GM23248 (cell line): ENCODE measurements at regions not wholly inside any gene's neighbourhood (a gene's known extent, or its start where the extent isn't known, plus 50 kb on each side); places are given as distances from the start of the nearest gene placed in this dataset.

Experiments used
- DNase-seq: peaks from one replicate; pipeline ENCODE4 v3.0.0-alpha.2; 2015
- H2AFZ ChIP-seq: fragments of 200-600 bp; sonication (generic); 2 replicates; pipeline ENCODE4 v1.6.1; 2016; ENCODE audit warnings: antibody characterized with exemption
- H3F3A ChIP-seq: fragments of 200-600 bp; sonication (generic); 2 replicates; pipeline ENCODE4 v1.6.1; 2016; ENCODE audit warnings: mild to moderate bottlenecking, antibody characterized with exemption, mixed run types; ENCODE audit not compliant: insufficient read depth
- H3K27ac ChIP-seq: fragments of 200-600 bp; sonication (generic); 2 replicates; pipeline ENCODE4 v1.5.1; 2016; ENCODE audit warnings: mild to moderate bottlenecking
- H3K27me3 ChIP-seq: fragments of 200-600 bp; sonication (generic); replicated peaks from 2 replicates; pipeline ENCODE4 v1.6.1; 2016; ENCODE audit warnings: mild to moderate bottlenecking; ENCODE audit not compliant: insufficient read depth
- H3K36me3 ChIP-seq: fragments of 200-600 bp; sonication (generic); 2 replicates; pipeline ENCODE4 v1.6.1; 2016; ENCODE audit warnings: low read depth, mild to moderate bottlenecking
- H3K4me1 ChIP-seq: fragments of 200-600 bp; sonication (generic); 2 replicates; pipeline ENCODE4 v1.6.1; 2016; ENCODE audit warnings: mild to moderate bottlenecking; ENCODE audit not compliant: insufficient read depth
- H3K4me2 ChIP-seq: fragments of 200-600 bp; sonication (generic); one replicate; pipeline ENCODE4 v1.6.1; 2016; ENCODE audit warnings: mild to moderate bottlenecking; ENCODE audit not compliant: unreplicated experiment
- H3K4me3 ChIP-seq: fragments of 200-600 bp; sonication (generic); 2 replicates; pipeline ENCODE4 v1.5.1; 2016; ENCODE audit warnings: mild to moderate bottlenecking
- H3K79me2 ChIP-seq: fragments of 200-600 bp; sonication (generic); 2 replicates; pipeline ENCODE4 v1.6.1; 2016; ENCODE audit warnings: mild to moderate bottlenecking; ENCODE audit not compliant: insufficient read depth
- H3K9ac ChIP-seq: fragments of 200-600 bp; sonication (generic); 2 replicates; pipeline ENCODE4 v1.6.1; 2016; ENCODE audit warnings: mild to moderate bottlenecking
- H3K9me2 ChIP-seq: fragments of 200-600 bp; sonication (generic); 2 replicates; pipeline ENCODE4 v1.6.1; 2016; ENCODE audit warnings: mixed run types, mild to moderate bottlenecking, moderate library complexity; ENCODE audit not compliant: insufficient read depth
- H3K9me3 ChIP-seq: fragments of 200-600 bp; sonication (generic); one replicate; pipeline ENCODE4 v1.6.1; 2017; ENCODE audit warnings: low read depth
- H4K20me1 ChIP-seq: fragments of 200-600 bp; sonication (generic); 2 replicates; pipeline ENCODE4 v1.6.0; 2016; ENCODE audit not compliant: insufficient read depth
- EZH2 ChIP-seq: fragments of 200-600 bp; sonication (generic); IDR thresholded peaks from 2 replicates; pipeline ENCODE4 v1.6.1; 2018; ENCODE audit warnings: antibody characterized with exemption, mild to moderate bottlenecking; ENCODE audit not compliant: insufficient read depth, poor library complexity, severe bottlenecking
- EZH2phosphoT487 ChIP-seq: fragments of 200-600 bp; sonication (generic); IDR thresholded peaks from 2 replicates; pipeline ENCODE4 v1.6.1; 2018; ENCODE audit warnings: antibody characterized with exemption, moderate library complexity, mild to moderate bottlenecking, low read depth; ENCODE audit not compliant: insufficient read depth
- WGBS, 2 experiments: methylation state at CpG; one replicate each; pipeline ENCODE4 v1.1.6; 2015 to 2017; ENCODE audit warnings: low lambda C conversion rate in 2 of 2, low coverage in 1 of 2; ENCODE audit errors: missing lambda C conversion rate in 2 of 2; 5-methylcytosine and 5-hydroxymethylcytosine counted together
- in situ Hi-C: fragments of 300-500 bp; cut with MboI; formaldehyde crosslinking; loops from 2 replicates; pipeline ENCODE4 v1.15.0; 2020

DNA sequence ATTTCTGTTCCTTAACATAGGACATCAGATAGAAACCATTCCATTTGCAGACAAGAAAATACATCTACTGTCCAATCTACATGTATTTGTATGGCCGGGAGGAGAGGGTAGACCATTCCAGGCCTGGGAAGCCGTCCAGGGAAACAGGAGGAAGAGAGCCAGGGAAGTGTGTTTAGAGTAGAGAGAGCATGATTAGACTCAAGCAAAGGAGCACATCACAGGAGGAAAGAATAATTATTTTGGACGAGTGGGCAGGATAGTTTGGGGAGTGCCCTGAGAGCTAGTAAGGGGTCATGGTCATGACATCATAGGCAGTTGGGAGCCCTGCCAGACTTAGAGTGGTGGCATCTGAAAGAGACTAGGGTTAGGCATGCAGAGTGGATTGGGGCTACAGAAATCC lies 250.0 kb downstream of the HIVEP2 start:
- Histone ChIP-seq H3K27ac (no peak overlapping the region; the same call in 1 of the 2 replicates), H3K4me1 (peaks cover 32% of the 10 kb centered on the region), H2AFZ (no peak overlapping the region), H3K36me3 (no peaks in the 10 kb centered on the region), H3F3A (peaks cover 19% of the 10 kb centered on the region), H3K9me2 (no peaks in the 10 kb centered on the region), H4K20me1 (no peaks in the 10 kb centered on the region), H3K4me2 (no peak overlapping the region), H3K9me3 (no peaks in the 10 kb centered on the region), H3K9ac (no peak overlapping the region), H3K79me2 (no peaks in the 10 kb centered on the region), H3K4me3 (no peak overlapping the region), H3K27me3 (no peaks in the 10 kb centered on the region)
- in situ Hi-C loops: loop anchor here (10.0 kb wide), 1 partner anchor 250 kb away; the partner anchor contains the start of gene HIVEP2
- TF ChIP-seq EZH2phosphoT487 (no peak), EZH2 (no peak)
- WGBS, 2 experiments: 37 to 49% methylated on average over 3 of the region's 3 CpGs
- DNase-seq: no peak

DNA sequence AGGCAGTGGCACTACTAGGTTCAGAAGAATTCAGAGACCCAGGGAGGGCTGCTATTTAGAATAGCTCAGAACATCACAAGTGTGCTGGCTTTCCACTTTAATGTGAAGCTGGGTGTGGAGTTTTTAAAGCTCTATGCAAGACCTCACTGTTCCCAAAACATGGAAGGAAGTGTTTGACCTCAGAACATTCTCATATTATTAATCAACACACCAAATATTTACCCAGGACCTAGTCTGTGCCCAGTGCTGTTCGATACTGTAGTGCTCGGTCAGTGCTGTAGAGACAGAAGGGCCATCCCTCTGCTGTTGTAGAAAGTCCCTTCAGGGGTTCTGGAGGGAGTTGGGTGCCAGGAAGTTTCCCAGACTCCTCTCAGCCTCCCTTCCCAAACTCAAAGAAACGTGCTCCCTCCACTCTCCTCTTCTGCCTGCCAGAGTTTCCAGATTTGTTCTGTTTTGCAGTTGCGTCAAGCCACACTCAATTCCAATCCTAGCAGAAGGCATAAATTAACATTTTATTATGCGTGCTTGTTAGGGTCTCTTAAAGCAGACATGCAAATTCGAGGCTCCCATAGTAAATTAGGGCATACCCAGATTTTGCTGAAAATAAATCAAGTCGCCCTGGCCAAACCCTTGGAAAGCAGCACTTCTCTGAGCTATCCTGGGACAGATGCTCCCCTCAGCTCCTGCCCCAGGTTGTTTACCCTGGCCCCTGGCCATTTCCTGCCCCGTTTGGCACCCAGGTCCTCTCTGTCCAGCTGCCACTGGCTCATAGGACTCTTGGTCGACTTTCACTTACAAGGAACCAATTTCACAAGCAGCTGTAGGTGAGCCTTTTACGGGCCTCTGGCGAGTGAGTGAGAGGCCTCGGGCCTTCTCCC lies 248.6 kb downstream of the HIVEP2 start:
- 50 to 57% methylated on average over 12 of the region's 12 CpGs for whole genome bisulfite sequencing, 2 experiments
- Histone ChIP-seq H3K27ac (no peak overlapping the region), H3K9ac (no peak overlapping the region), H3K79me2 (no peaks in the 10 kb centered on the region), H3K4me2 (no peak overlapping the region), H3K4me3 (no peak overlapping the region), H3F3A (peaks cover 19% of the 10 kb centered on the region), H4K20me1 (no peaks in the 10 kb centered on the region), H3K9me2 (no peaks in the 10 kb centered on the region), H3K36me3 (no peaks in the 10 kb centered on the region), H2AFZ (peak overlapping the region; percentile 41), H3K27me3 (no peaks in the 10 kb centered on the region), H3K9me3 (no peaks in the 10 kb centered on the region), H3K4me1 (peaks cover 32% of the 10 kb centered on the region)
- DNase-seq: peak; percentile 23
- in situ Hi-C loops: loop anchor here (10.0 kb wide), 1 partner anchor 248 kb away; the partner anchor contains the start of gene HIVEP2
- TF ChIP-seq EZH2phosphoT487 (no peak), EZH2 (no peak)

DNA sequence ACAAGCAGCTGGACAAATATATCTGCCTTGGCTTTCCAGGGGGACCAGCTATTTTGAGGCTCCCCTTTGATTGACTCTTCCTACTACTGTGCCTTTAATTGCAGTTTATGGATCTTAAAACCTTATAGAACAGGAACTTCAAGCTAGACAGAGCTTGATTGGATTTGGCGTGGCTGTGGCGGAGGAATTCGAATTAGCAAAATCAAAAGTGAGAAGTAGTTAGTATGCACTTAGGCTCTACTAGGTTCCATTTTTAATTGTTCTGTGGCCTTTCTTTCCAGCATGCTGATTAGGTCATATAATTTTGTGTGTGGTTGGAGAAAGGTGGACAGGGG lies 248.0 kb downstream of the HIVEP2 start:
- no peak for DNase-seq
- in situ Hi-C loops: loop anchor here (10.0 kb wide), 1 partner anchor 248 kb away; the partner anchor contains the start of gene HIVEP2
- WGBS, 2 experiments: 96 to 98% methylated on average over 3 of the region's 3 CpGs

DNA sequence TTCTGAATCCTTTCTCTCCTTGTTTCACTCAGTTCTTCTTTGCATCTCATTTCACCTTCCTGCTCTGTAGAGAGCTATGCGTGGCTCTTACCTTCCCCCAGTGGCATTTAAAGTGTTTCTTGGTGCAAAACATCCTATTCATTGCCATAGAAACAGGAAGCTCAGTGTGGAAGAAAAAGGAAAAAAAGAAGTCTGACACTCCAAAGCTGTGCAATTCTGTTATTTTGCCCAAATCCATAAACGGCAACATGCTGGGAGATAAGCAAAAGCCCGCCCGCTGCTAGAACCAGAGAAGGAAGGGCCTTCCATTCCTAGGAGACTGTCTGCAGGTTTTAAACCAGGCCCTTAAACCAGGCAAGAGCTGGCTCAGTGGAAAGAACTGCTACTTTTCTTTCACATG lies 247.1 kb downstream of the HIVEP2 start:
- H3K9ac ChIP-seq: no peak overlapping the region
- WGBS, 2 experiments: 89 to 91% methylated on average over 4 of the region's 4 CpGs
- no peak overlapping the region for H3K4me3 ChIP-seq
- peaks cover 32% of the 10 kb centered on the region for H3K4me1 ChIP-seq
- H3K27ac ChIP-seq: no peak overlapping the region
- H3K4me2 ChIP-seq: no peak overlapping the region
- H3K27me3 ChIP-seq: no peaks in the 10 kb centered on the region
- no peaks in the 10 kb centered on the region for H4K20me1 ChIP-seq
- H2AFZ ChIP-seq: no peak overlapping the region
- no peaks in the 10 kb centered on the region for H3K36me3 ChIP-seq
- H3K9me2 ChIP-seq: no peaks in the 10 kb centered on the region
- no peaks in the 10 kb centered on the region for H3K79me2 ChIP-seq
- no peaks in the 10 kb centered on the region for H3K9me3 ChIP-seq
- H3F3A ChIP-seq: peaks cover 19% of the 10 kb centered on the region
- TF ChIP-seq EZH2phosphoT487 (no peak), EZH2 (no peak)
- no peak for DNase-seq
- in situ Hi-C loops: loop anchor here (10.0 kb wide), 1 partner anchor 247 kb away; the partner anchor contains the start of gene HIVEP2

More for the DNA sequence above, 248.0 kb downstream of the HIVEP2 start:
- Histone ChIP-seq H3K36me3 (no peaks in the 10 kb centered on the region), H3K9me3 (no peaks in the 10 kb centered on the region), H3K4me3 (no peak overlapping the region), H4K20me1 (no peaks in the 10 kb centered on the region), H2AFZ (no peak overlapping the region), H3F3A (peaks cover 19% of the 10 kb centered on the region), H3K27ac (no peak overlapping the region), H3K79me2 (no peaks in the 10 kb centered on the region), H3K4me2 (no peak overlapping the region), H3K4me1 (peaks cover 32% of the 10 kb centered on the region), H3K9ac (no peak overlapping the region), H3K9me2 (no peaks in the 10 kb centered on the region), H3K27me3 (no peaks in the 10 kb centered on the region)
- TF ChIP-seq EZH2: no peak
- no peak for TF ChIP-seq EZH2phosphoT487
